IMR-90 (cell line): ENCODE measurements at regions not wholly inside any gene's neighbourhood (a gene's known extent, or its start where the extent isn't known, plus 50 kb on each side); places are given as distances from the start of the nearest gene placed in this dataset.

Experiments
- ATAC-seq: fragments of 200-7000 bp; cut with Tn5 transposase; 2 replicates; pipeline ENCODE4 v1.9.1; 2020; ENCODE audit warnings: low read depth, mild to moderate bottlenecking, moderate library complexity
- BruUV-seq: library from RNA; stranded (reverse); fragments of 400-500 nt; replicated peaks from 2 replicates; lab custom pipeline; 2021; lab: Mats Ljungman, UMichigan
- CTCF ChIA-PET: fragments of 300-600 bp; formaldehyde crosslinking; extraction: SDS; loops from one replicate; lab custom pipeline; 2021; ENCODE audit warnings: antibody characterized with exemption; lab: Yijun Ruan, JAX
- POLR2A ChIA-PET: fragments of 300-600 bp; sonication (Branson Sonifier 250); formaldehyde crosslinking; loops from one replicate; lab custom pipeline; 2022; ENCODE audit warnings: antibody characterized with exemption; ENCODE audit not compliant: unreplicated experiment; lab: Charles Lee
- DNase-seq: peaks from one replicate; pipeline ENCODE4 v3.0.0; 2013
- H2AFZ ChIP-seq: replicated peaks from 2 replicates; pipeline ENCODE3; 2013; ENCODE audit warnings: low read length, mild to moderate bottlenecking; ENCODE audit not compliant: poor library complexity
- H2AK5ac ChIP-seq: 2 replicates; pipeline ENCODE4 v1.6.1; 2013; ENCODE audit warnings: low read depth, low read length, inconsistent platforms
- H2AK9ac ChIP-seq: replicated peaks from 2 replicates; pipeline ENCODE3; 2013; ENCODE audit warnings: mild to moderate bottlenecking, low read depth, low read length, moderate library complexity; ENCODE audit not compliant: poor library complexity
- H2BK120ac ChIP-seq: 2 replicates; pipeline ENCODE4 v1.6.1; 2013; ENCODE audit warnings: low read depth, low read length, inconsistent platforms
- H2BK15ac ChIP-seq: 3 replicates; pipeline ENCODE4 v1.6.1; 2013; ENCODE audit warnings: low read depth, low read length, inconsistent platforms
- H2BK20ac ChIP-seq: 2 replicates; pipeline ENCODE4 v1.6.1; 2013; ENCODE audit warnings: low read depth, mild to moderate bottlenecking, inconsistent platforms, low read length, moderate library complexity
- H2BK5ac ChIP-seq: 2 replicates; pipeline ENCODE4 v1.6.1; 2013; ENCODE audit warnings: mild to moderate bottlenecking, low read depth, low read length, inconsistent platforms; ENCODE audit not compliant: poor library complexity, severe bottlenecking
- H3K14ac ChIP-seq: replicated peaks from 2 replicates; pipeline ENCODE4 v1.6.1; 2013; ENCODE audit warnings: low read depth, low read length, inconsistent platforms
- H3K18ac ChIP-seq: 2 replicates; pipeline ENCODE4 v1.6.1; 2013; ENCODE audit warnings: low read depth, low read length, control low read depth
- H3K23ac ChIP-seq: 2 replicates; pipeline ENCODE4 v1.6.1; 2013; ENCODE audit warnings: low read depth, low read length, inconsistent platforms
- H3K27ac ChIP-seq: 2 replicates; pipeline ENCODE4 v1.5.1; 2013; ENCODE audit warnings: mild to moderate bottlenecking, control low read depth, low read length; ENCODE audit not compliant: insufficient read depth
- H3K27me3 ChIP-seq: 2 replicates; pipeline ENCODE4 v1.6.1; 2013; ENCODE audit warnings: low read length; ENCODE audit not compliant: control insufficient read depth, insufficient read depth
- H3K36me3 ChIP-seq: 2 replicates; pipeline ENCODE4 v1.6.1; 2013; ENCODE audit warnings: low read length, mixed read lengths; ENCODE audit not compliant: control insufficient read depth, insufficient read depth
- H3K4ac ChIP-seq: 2 replicates; pipeline ENCODE4 v1.6.1; 2013; ENCODE audit warnings: low read depth, low read length, inconsistent platforms
- H3K4me1 ChIP-seq: 2 replicates; pipeline ENCODE4 v1.6.1; 2013; ENCODE audit warnings: low read length, mixed read lengths; ENCODE audit not compliant: control insufficient read depth, insufficient read depth
- H3K4me2 ChIP-seq: 2 replicates; pipeline ENCODE4 v1.6.1; 2013; ENCODE audit warnings: low read depth, mild to moderate bottlenecking, control low read depth, low read length, moderate library complexity
- H3K4me3 ChIP-seq: 2 replicates; pipeline ENCODE4 v1.5.1; 2013; ENCODE audit warnings: low read depth, mild to moderate bottlenecking, control low read depth, low read length, moderate library complexity; ENCODE audit not compliant: insufficient read depth
- H3K56ac ChIP-seq: 2 replicates; pipeline ENCODE4 v1.6.1; 2013; ENCODE audit warnings: low read length, inconsistent platforms; ENCODE audit not compliant: insufficient read depth; ENCODE audit errors: extremely low read depth
- H3K79me1 ChIP-seq, 2 experiments: 2 replicates each; pipeline ENCODE4 v1.6.1; 2013; ENCODE audit warnings: low read length in 2 of 2, inconsistent platforms in 1 of 2, low read depth in 1 of 2
- H3K9ac ChIP-seq: 2 replicates; pipeline ENCODE4 v1.6.1; 2013; ENCODE audit warnings: low read depth, low read length, control low read depth
- H3K9me1 ChIP-seq: 2 replicates; pipeline ENCODE4 v1.6.1; 2013; ENCODE audit warnings: low read length, inconsistent platforms; ENCODE audit not compliant: insufficient read depth
- H3K9me3 ChIP-seq: 2 replicates; pipeline ENCODE4 v1.6.1; 2013; ENCODE audit warnings: low read length; ENCODE audit not compliant: control insufficient read depth, insufficient read depth
- H4K20me1 ChIP-seq: 2 replicates; pipeline ENCODE4 v1.6.1; 2013; ENCODE audit warnings: low read length, inconsistent platforms; ENCODE audit not compliant: insufficient read depth
- H4K5ac ChIP-seq: 2 replicates; pipeline ENCODE4 v1.6.1; 2013; ENCODE audit warnings: mild to moderate bottlenecking, low read depth, low read length, control low read depth
- H4K8ac ChIP-seq, 2 experiments: 2 replicates each; pipeline ENCODE4 v1.6.1; 2013; ENCODE audit warnings: low read depth in 2 of 2, low read length in 2 of 2, control low read depth in 1 of 2, inconsistent platforms in 1 of 2
- H4K91ac ChIP-seq: 2 replicates; pipeline ENCODE4 v1.6.1; 2013; ENCODE audit warnings: low read depth, low read length, inconsistent platforms; ENCODE audit not compliant: insufficient read depth
- FOS ChIP-seq: fragments of 150-350 bp; IDR thresholded peaks from 2 replicates; pipeline ENCODE4 v1.6.1; 2016; ENCODE audit warnings: low read depth, low read length
- MXI1 ChIP-seq: IDR thresholded peaks from 2 replicates; pipeline ENCODE4 v1.6.1; 2012; ENCODE audit warnings: low read depth, mild to moderate bottlenecking, low read length, moderate library complexity, borderline replicate concordance
- NFE2L2 ChIP-seq: fragments of 150-350 bp; IDR thresholded peaks from 2 replicates; pipeline ENCODE4 v1.6.1; 2016; ENCODE audit warnings: low read depth, mild to moderate bottlenecking, low read length
- POLR2A ChIP-seq: IDR thresholded peaks from 2 replicates; pipeline ENCODE4 v1.6.1; 2012; ENCODE audit warnings: mild to moderate bottlenecking, low read depth, low read length
- SMC3 ChIP-seq: fragments of 150-350 bp; IDR thresholded peaks from 2 replicates; pipeline ENCODE4 v1.6.1; 2016; ENCODE audit warnings: low read depth, mild to moderate bottlenecking, antibody characterized with exemption, low read length, moderate library complexity
- dilution Hi-C: fragments of 300-500 bp; cut with HindIII; formaldehyde crosslinking; loops from one replicate; pipeline ENCODE4 v1.14.3; 2018; ENCODE audit warnings: low sequenced_read_pairs; ENCODE audit not compliant: unreplicated experiment
- in situ Hi-C: fragments of 300-500 bp; cut with MboI; formaldehyde crosslinking; loops from 3 replicates; pipeline ENCODE4 v1.14.3; 2019; ENCODE audit warnings: low sequenced_read_pairs, inconsistent platforms, mixed read lengths
- intact Hi-C: fragments of 100-400 bp; cut with micrococcal nuclease; formaldehyde crosslinking; loops from 2 replicates; pipeline ENCODE4 v1.10.0; 2022
- TF ChIP-seq, protein P1 (sequence below): conservative IDR thresholded peaks from 2 replicates; pipeline ENCODE4 v1.5.1; 2012; ENCODE audit warnings: mild to moderate bottlenecking, low read depth, low read length, improper control_type of control experiment

DNA sequence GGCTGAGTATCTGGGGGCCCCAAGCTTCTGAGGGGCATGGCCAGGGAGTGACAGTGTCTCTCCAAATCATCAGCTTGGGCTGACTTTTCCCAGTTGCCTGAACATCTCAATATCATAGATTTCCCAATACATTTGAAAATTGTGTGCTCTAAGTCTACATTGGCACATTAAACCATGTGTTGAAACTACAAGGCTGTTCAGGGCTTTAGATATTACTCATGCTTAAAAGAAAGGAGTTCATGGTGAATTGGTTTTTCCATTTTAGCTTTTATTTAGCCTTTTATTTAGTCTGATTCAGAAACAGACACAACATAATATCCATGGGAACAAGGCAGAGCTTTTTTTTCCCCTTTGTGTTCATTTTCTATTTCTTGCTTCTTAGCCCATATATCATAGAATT, 49.9 kb upstream of the GALR1 start:
- DNase-seq (no peak), ATAC-seq (no peak)
- H3K56ac ChIP-seq = no peak overlapping the region
- intact Hi-C loops (no loop called here), dilution Hi-C loops (no loop called here), in situ Hi-C loops (loop anchor here (25.0 kb wide), 1 partner anchor 387 kb away; the partner anchor contains the start of gene ZNF236)
- H2AK9ac ChIP-seq = no peak overlapping the region
- no peak overlapping the region for H2AFZ ChIP-seq
- H3K14ac ChIP-seq = no peak overlapping the region
- no peak overlapping the region for H3K9ac ChIP-seq
- H3K18ac ChIP-seq = no peak overlapping the region
- H3K4me2 ChIP-seq = no peak overlapping the region
- ChIA-PET POLR2A (no interaction called here), CTCF (interaction anchor here (0.5 to 1.1 kb wide), 2 partner anchors 9 to 12 kb away, joined by 3 read pairs; no protein-coding TSS in a partner anchor)
- H3K36me3 ChIP-seq = no peaks in the 10 kb centered on the region
- no peak overlapping the region for H2BK5ac ChIP-seq
- no peak overlapping the region for H3K23ac ChIP-seq
- H3K4ac ChIP-seq = no peak overlapping the region
- TF ChIP-seq SMC3 = no peak
- no peak for TF ChIP-seq NFE2L2
- TF ChIP-seq, protein P1, sequence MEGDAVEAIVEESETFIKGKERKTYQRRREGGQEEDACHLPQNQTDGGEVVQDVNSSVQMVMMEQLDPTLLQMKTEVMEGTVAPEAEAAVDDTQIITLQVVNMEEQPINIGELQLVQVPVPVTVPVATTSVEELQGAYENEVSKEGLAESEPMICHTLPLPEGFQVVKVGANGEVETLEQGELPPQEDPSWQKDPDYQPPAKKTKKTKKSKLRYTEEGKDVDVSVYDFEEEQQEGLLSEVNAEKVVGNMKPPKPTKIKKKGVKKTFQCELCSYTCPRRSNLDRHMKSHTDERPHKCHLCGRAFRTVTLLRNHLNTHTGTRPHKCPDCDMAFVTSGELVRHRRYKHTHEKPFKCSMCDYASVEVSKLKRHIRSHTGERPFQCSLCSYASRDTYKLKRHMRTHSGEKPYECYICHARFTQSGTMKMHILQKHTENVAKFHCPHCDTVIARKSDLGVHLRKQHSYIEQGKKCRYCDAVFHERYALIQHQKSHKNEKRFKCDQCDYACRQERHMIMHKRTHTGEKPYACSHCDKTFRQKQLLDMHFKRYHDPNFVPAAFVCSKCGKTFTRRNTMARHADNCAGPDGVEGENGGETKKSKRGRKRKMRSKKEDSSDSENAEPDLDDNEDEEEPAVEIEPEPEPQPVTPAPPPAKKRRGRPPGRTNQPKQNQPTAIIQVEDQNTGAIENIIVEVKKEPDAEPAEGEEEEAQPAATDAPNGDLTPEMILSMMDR = no peak
- no peak for TF ChIP-seq FOS
- no peak for TF ChIP-seq POLR2A
- no peak for TF ChIP-seq MXI1
- H4K5ac ChIP-seq = no peak overlapping the region
- H3K79me1 ChIP-seq = no peaks in the 10 kb centered on the region
- no TSS peak for BruUV-seq
- H4K91ac ChIP-seq = no peak overlapping the region
- no peaks in the 10 kb centered on the region; the same call in 1 of the 2 replicates for H3K27me3 ChIP-seq
- H2AK5ac ChIP-seq = no peak overlapping the region
- H4K8ac ChIP-seq = no peak overlapping the region
- no peak overlapping the region for H2BK20ac ChIP-seq
- H2BK120ac ChIP-seq = no peak overlapping the region
- H3K4me1 ChIP-seq = peaks cover 2% of the 10 kb centered on the region; the same call in 1 of the 2 replicates
- H2BK15ac ChIP-seq = no peak overlapping the region
- no peaks in the 10 kb centered on the region for H3K9me3 ChIP-seq
- H3K4me3 ChIP-seq = no peak overlapping the region
- H3K27ac ChIP-seq = no peak overlapping the region
- H3K9me1 ChIP-seq = no peaks in the 10 kb centered on the region
- no peaks in the 10 kb centered on the region for H4K20me1 ChIP-seq
